Activated CD8-positive, alpha-beta T cell treated with anti-CD3 and anti-CD28 coated beads for 36 hours (primary cell): ENCODE measurements at regions not wholly inside any gene's neighbourhood (a gene's known extent, or its start where the extent isn't known, plus 50 kb on each side); places are given as distances from the start of the nearest gene placed in this dataset.
"Not testable (repeated sequence)": the region's sequence is repeated elsewhere in the genome, so short reads cannot be mapped to it uniquely, and the experiment has no call there.

Experiments used
- ATAC-seq: fragments of 200-7000 bp; cut with Tn5 transposase; one replicate; pipeline ENCODE4 v1.10.0; 2021; ENCODE audit warnings: mild to moderate bottlenecking, moderate library complexity
- CTCF ChIA-PET: fragments of 350-600 bp; sonication (Branson Sonifier 250); formaldehyde crosslinking; loops from one replicate; lab custom pipeline; 2021; ENCODE audit warnings: antibody characterized with exemption; lab: Charles Lee
- POLR2A ChIA-PET: fragments of 350-600 bp; sonication (Branson Sonifier 250); formaldehyde crosslinking; loops from one replicate; lab custom pipeline; 2021; ENCODE audit warnings: antibody characterized with exemption; lab: Charles Lee
- DNase-seq: peaks from one replicate; pipeline ENCODE4 v3.0.0-alpha.2; 2020
- H3K27ac Mint-ChIP-seq: one replicate; pipeline ENCODE4 v1.8.0; 2021; ENCODE audit warnings: mild to moderate bottlenecking, mixed read lengths
- H3K27me3 Mint-ChIP-seq: one replicate; pipeline ENCODE4 v1.8.0; 2021; ENCODE audit warnings: mixed read lengths
- H3K36me3 Mint-ChIP-seq: one replicate; pipeline ENCODE4 v1.8.0; 2021; ENCODE audit warnings: low read depth, mixed read lengths
- H3K4me1 Mint-ChIP-seq: one replicate; pipeline ENCODE4 v1.8.0; 2021; ENCODE audit warnings: low read depth, mixed read lengths
- H3K4me3 Mint-ChIP-seq: one replicate; pipeline ENCODE4 v1.8.0; 2021; ENCODE audit warnings: mild to moderate bottlenecking, moderate library complexity, mixed read lengths
- H3K9me3 Mint-ChIP-seq: one replicate; pipeline ENCODE4 v1.8.0; 2021; ENCODE audit warnings: mixed read lengths
- intact Hi-C: fragments of 100-400 bp; cut with micrococcal nuclease; formaldehyde crosslinking; loops from one replicate; pipeline ENCODE4 v1.10.0; 2022
- TF ChIP-seq, protein P1 (sequence below): fragments of 200-600 bp; IDR thresholded peaks from one replicate; pipeline ENCODE4 v1.8.0; 2022; ENCODE audit warnings: antibody characterized with exemption, mild to moderate bottlenecking

DNA sequence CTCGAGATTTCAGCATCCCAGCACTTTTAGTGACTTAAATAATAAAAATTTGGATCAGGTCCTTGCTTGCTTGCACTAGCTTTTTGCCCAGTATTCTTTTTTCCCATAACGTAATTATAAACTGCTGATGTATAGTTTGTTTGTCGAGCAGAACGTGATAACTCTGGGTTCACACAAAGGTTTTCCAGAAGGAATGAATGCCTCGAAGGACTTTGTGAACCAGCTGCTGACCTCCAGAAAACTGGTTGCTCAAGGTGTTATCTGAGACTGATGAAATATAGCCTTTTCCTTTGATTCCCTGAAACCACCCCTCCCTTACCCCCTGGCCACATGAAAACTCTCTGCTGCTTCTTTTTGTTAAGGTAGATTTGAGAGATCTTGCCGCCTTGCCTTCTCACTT lies 229.1 kb upstream of the CARD18 start:
- intact Hi-C loops, result no loop called here
- Mint-ChIP-seq H3K4me1 (no peaks in the 10 kb centered on the region), H3K9me3 (no peaks in the 10 kb centered on the region), H3K4me3 (no peak overlapping the region), H3K36me3 (no peaks in the 10 kb centered on the region), H3K27ac (no peak overlapping the region), H3K27me3 (peaks cover 3% of the 10 kb centered on the region)
- no peak for DNase-seq
- no peak for ATAC-seq
- TF ChIP-seq, protein P1, sequence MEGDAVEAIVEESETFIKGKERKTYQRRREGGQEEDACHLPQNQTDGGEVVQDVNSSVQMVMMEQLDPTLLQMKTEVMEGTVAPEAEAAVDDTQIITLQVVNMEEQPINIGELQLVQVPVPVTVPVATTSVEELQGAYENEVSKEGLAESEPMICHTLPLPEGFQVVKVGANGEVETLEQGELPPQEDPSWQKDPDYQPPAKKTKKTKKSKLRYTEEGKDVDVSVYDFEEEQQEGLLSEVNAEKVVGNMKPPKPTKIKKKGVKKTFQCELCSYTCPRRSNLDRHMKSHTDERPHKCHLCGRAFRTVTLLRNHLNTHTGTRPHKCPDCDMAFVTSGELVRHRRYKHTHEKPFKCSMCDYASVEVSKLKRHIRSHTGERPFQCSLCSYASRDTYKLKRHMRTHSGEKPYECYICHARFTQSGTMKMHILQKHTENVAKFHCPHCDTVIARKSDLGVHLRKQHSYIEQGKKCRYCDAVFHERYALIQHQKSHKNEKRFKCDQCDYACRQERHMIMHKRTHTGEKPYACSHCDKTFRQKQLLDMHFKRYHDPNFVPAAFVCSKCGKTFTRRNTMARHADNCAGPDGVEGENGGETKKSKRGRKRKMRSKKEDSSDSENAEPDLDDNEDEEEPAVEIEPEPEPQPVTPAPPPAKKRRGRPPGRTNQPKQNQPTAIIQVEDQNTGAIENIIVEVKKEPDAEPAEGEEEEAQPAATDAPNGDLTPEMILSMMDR, result no peak
- ChIA-PET CTCF (no interaction called here), POLR2A (no interaction called here)

- ChIA-PET CTCF (no interaction called here), POLR2A (no interaction called here)
- no peaks in the 10 kb centered on the region for H3K4me1 Mint-ChIP-seq
- intact Hi-C loops, result no loop called here
- H3K4me3 Mint-ChIP-seq, result no peak overlapping the region
- DNase-seq, result no peak
- peaks cover 3% of the 10 kb centered on the region for H3K27me3 Mint-ChIP-seq
- ATAC-seq, result no peak
- H3K36me3 Mint-ChIP-seq, result no peaks in the 10 kb centered on the region
- H3K27ac Mint-ChIP-seq, result no peak overlapping the region
- no peaks in the 10 kb centered on the region for H3K9me3 Mint-ChIP-seq
- TF ChIP-seq, protein P1, result no peak
Observed at GRCh38 chr11:105367129-105367528, 227.6 kb upstream of the CARD18 start.

GRCh38 chr11:105361651-105362050 lies 222.1 kb upstream of the CARD18 start:
- DNase-seq (no peak), ATAC-seq (no peak)
- Mint-ChIP-seq H3K4me1 (no peaks in the 10 kb centered on the region), H3K27ac (no peak overlapping the region), H3K27me3 (peaks cover 6% of the 10 kb centered on the region), H3K9me3 (no peaks in the 10 kb centered on the region), H3K4me3 (no peak overlapping the region), H3K36me3 (no peaks in the 10 kb centered on the region)
- intact Hi-C loops, result no loop called here
- TF ChIP-seq, protein P1, result no peak
- CTCF ChIA-PET, result no interaction called here
- POLR2A ChIA-PET, result no interaction called here

- ChIA-PET CTCF (no interaction called here), POLR2A (no interaction called here)
- DNase-seq (no peak), ATAC-seq (no peak)
- no peaks in the 10 kb centered on the region for H3K36me3 Mint-ChIP-seq
- no peaks in the 10 kb centered on the region for H3K9me3 Mint-ChIP-seq
- H3K27me3 Mint-ChIP-seq, result peaks cover 6% of the 10 kb centered on the region
- H3K27ac Mint-ChIP-seq, result no peak overlapping the region
- H3K4me1 Mint-ChIP-seq, result no peaks in the 10 kb centered on the region
- intact Hi-C loops, result no loop called here
- H3K4me3 Mint-ChIP-seq, result no peak overlapping the region
- TF ChIP-seq, protein P1, result no peak
Observed at GRCh38 chr11:105357764-105358163, 218.2 kb upstream of the CARD18 start.

- TF ChIP-seq, protein P1, result no peak
- POLR2A ChIA-PET, result no interaction called here
- Mint-ChIP-seq H3K4me3 (no peak overlapping the region), H3K27ac (no peak overlapping the region), H3K4me1 (no peaks in the 10 kb centered on the region), H3K27me3 (peaks cover 6% of the 10 kb centered on the region), H3K9me3 (no peaks in the 10 kb centered on the region), H3K36me3 (no peaks in the 10 kb centered on the region)
- CTCF ChIA-PET, result no interaction called here
- DNase-seq, result no peak
- intact Hi-C loops, result no loop called here
- ATAC-seq, result no peak
Observed at GRCh38 chr11:105357146-105357545, 217.6 kb upstream of the CARD18 start.

DNA sequence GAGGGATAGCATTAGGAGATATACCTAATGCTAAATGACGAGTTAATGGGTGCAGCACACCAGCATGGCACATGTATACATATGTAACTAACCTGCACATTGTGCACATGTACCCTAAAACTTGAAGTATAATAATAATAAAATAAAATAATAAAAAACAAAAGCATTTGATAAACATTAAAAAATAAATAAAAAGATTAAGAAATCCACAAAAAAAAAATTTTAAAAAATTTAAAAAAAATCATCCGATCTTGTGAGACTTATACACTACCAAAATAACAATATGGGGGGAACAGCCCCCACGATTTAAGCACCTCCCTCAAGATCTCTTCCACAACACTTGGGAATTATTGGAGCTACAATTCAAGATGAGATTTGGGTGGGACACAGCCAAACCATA lies 210.3 kb upstream of the CARD18 start:
- H3K36me3 Mint-ChIP-seq, ATAC-seq, DNase-seq, H3K9me3 Mint-ChIP-seq, CTCF ChIA-PET, H3K4me1 Mint-ChIP-seq, intact Hi-C loops, H3K27ac Mint-ChIP-seq, H3K27me3 Mint-ChIP-seq, POLR2A ChIA-PET, H3K4me3 Mint-ChIP-seq: not testable (repeated sequence)
